ENCODE measurements at regions not wholly inside any gene's neighbourhood (a gene's known extent, or its start where the extent isn't known, plus 50 kb on each side); places are given as distances from the start of the nearest gene placed in this dataset.
A peak's percentile ranks its signal among the peaks of the same experiment; 100 is the strongest.

DNA sequence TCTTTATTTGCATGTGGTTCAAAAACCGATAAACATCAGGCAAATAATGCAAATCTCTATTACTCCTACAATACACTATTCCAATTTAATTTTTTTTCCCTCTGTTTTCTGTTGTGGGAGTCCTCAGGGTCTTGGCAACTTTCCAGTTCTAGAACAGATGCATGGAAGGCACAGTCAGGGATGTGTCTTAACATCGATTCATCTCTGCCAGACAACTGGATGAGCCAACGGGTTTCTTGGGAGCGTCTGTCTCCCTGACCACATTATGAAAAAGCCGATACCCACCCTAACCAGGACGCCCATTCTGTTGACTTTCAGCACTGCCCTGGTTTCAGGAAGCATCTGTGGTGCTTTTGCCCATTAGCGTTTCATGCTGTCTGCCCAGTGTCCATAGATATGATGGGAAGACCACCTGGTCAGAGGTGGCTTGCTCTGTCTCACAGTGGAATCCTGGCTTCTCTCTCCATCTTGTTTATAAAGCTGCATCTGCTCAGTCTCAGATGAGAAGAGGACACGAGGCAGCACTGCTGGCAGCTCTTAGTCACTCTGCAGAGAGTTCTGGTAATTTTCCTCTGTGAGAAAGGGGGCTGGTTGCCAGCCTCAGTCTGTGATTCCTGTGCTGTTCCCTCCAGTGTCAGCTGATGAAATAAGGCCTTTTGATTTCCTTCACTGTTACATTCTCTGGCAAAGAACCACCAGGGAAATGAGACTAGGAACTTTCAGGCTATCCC, 57.9 kb upstream of the KCNE4 start:
- no peak overlapping the region for H3K4me3 ChIP-seq (ENCODE audit: low read length)
- no peaks in the 10 kb centered on the region for H3K4me1 ChIP-seq (ENCODE audit: control insufficient read depth, insufficient read depth, low read length)
- H3K27me3 ChIP-seq (ENCODE audit: control insufficient read depth, insufficient read depth): no peaks in the 10 kb centered on the region
- intact Hi-C loops (cut with DNase I): loop anchor here in 1 of 4 donors (10.0 kb wide), 1 partner anchor 51 kb away; no protein-coding TSS in a partner anchor
- WGBS: 44% methylated on average over 8 of the region's 8 CpGs
- ATAC-seq (peak; percentile 99), DNase-seq (peak; percentile 85 to 95 (median 89))
- H3K27ac ChIP-seq (ENCODE audit: low read length): peak overlapping the region; percentile 97
- no peaks in the 10 kb centered on the region for H3K9me3 ChIP-seq (ENCODE audit: control insufficient read depth, low read length)

GRCh38 chr2:222998459-222998858, 53.5 kb upstream of the KCNE4 start:
- intact Hi-C loops (cut with DNase I): loop anchor here in 1 of 4 donors (10.0 kb wide), 1 partner anchor 46 kb away; no protein-coding TSS in a partner anchor
- Histone ChIP-seq H3K9me3 (ENCODE audit: control insufficient read depth, low read length) (no peaks in the 10 kb centered on the region), H3K27ac (ENCODE audit: low read length) (no peak overlapping the region), H3K27me3 (ENCODE audit: control insufficient read depth, insufficient read depth) (no peaks in the 10 kb centered on the region), H3K4me3 (ENCODE audit: low read length) (no peak overlapping the region), H3K4me1 (ENCODE audit: control insufficient read depth, insufficient read depth, low read length) (no peaks in the 10 kb centered on the region)
- no peak for DNase-seq
- 91% methylated on average over 1 of the region's 1 CpG for WGBS
- no peak for ATAC-seq

GRCh38 chr2:223000872-223001796, 50.9 kb upstream of the KCNE4 start:
- 84% methylated on average over 12 of the region's 12 CpGs for WGBS
- no peak for ATAC-seq
- DNase-seq: no peak
- Histone ChIP-seq H3K4me3 (ENCODE audit: low read length) (no peak overlapping the region), H3K27me3 (ENCODE audit: control insufficient read depth, insufficient read depth) (no peaks in the 10 kb centered on the region), H3K9me3 (ENCODE audit: control insufficient read depth, low read length) (no peaks in the 10 kb centered on the region), H3K27ac (ENCODE audit: low read length) (no peak overlapping the region), H3K4me1 (ENCODE audit: control insufficient read depth, insufficient read depth, low read length) (no peaks in the 10 kb centered on the region)
- intact Hi-C loops (cut with DNase I): no loop called here

DNA sequence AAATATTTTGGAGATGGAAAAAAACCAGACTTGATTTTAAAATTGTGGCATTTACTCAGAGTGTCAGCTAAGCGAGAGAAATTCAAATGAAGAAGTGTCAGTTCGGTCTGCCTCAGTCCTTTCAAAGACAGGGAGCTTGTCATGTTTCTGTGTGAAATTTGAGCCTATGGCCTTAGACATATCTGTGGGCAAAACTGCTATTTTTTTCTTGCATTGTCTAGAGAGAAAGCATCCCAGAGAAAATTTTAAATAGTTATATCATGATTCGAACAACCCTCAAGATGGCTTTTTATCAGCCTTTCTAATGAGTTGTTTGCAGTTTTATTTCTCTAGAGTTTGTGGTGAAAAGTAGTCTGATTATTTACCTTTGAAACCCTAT, 50.2 kb upstream of the KCNE4 start:
- 83% methylated on average over 3 of the region's 3 CpGs for WGBS
- Histone ChIP-seq H3K4me3 (ENCODE audit: low read length) (no peak overlapping the region), H3K27me3 (ENCODE audit: control insufficient read depth, insufficient read depth) (no peaks in the 10 kb centered on the region), H3K27ac (ENCODE audit: low read length) (no peak overlapping the region), H3K9me3 (ENCODE audit: control insufficient read depth, low read length) (no peaks in the 10 kb centered on the region), H3K4me1 (ENCODE audit: control insufficient read depth, insufficient read depth, low read length) (no peaks in the 10 kb centered on the region)
- DNase-seq (no peak), ATAC-seq (no peak)
- intact Hi-C loops (cut with DNase I): no loop called here
